Neural progenitor cell (in vitro differentiated cells): ENCODE measurements at regions not wholly inside any gene's neighbourhood (a gene's known extent, or its start where the extent isn't known, plus 50 kb on each side); places are given as distances from the start of the nearest gene placed in this dataset.

ENCODE experiments used
- DNase-seq: peaks from one replicate; pipeline ENCODE4 v3.0.0-alpha.2; 2016; ENCODE audit warnings: low spot score
- H2AFZ ChIP-seq: fragments of 200-600 bp; sonication (generic); replicated peaks from 2 replicates; pipeline ENCODE4 v1.6.1; 2016; ENCODE audit warnings: antibody characterized with exemption
- H3F3A ChIP-seq: fragments of 200-600 bp; sonication (generic); 2 replicates; pipeline ENCODE4 v1.6.1; 2016; ENCODE audit warnings: antibody characterized with exemption, low read depth
- H3K27ac ChIP-seq: fragments of 200-600 bp; sonication (generic); 2 replicates; pipeline ENCODE4 v1.5.1; 2016; ENCODE audit warnings: mild to moderate bottlenecking
- H3K27me3 ChIP-seq: fragments of 200-600 bp; sonication (generic); 2 replicates; pipeline ENCODE4 v1.6.1; 2016; ENCODE audit warnings: mild to moderate bottlenecking, moderate library complexity
- H3K36me3 ChIP-seq: fragments of 200-600 bp; sonication (generic); 2 replicates; pipeline ENCODE4 v1.5.1; 2016
- H3K4me1 ChIP-seq: fragments of 200-600 bp; sonication (generic); 2 replicates; pipeline ENCODE4 v1.6.1; 2016; ENCODE audit warnings: mixed run types
- H3K4me2 ChIP-seq: fragments of 200-600 bp; sonication (generic); 2 replicates; pipeline ENCODE4 v1.6.1; 2016
- H3K4me3 ChIP-seq: fragments of 200-600 bp; sonication (generic); 2 replicates; pipeline ENCODE4 v1.5.1; 2016
- H3K79me2 ChIP-seq: fragments of 200-600 bp; sonication (generic); 2 replicates; pipeline ENCODE4 v1.6.1; 2016; ENCODE audit warnings: low read depth
- H3K9ac ChIP-seq: fragments of 200-600 bp; sonication (generic); 2 replicates; pipeline ENCODE4 v1.6.1; 2016
- H3K9me3 ChIP-seq: fragments of 200-600 bp; sonication (generic); 2 replicates; pipeline ENCODE4 v1.5.1; 2016; ENCODE audit warnings: low read depth
- H4K20me1 ChIP-seq: fragments of 200-600 bp; sonication (generic); 2 replicates; pipeline ENCODE4 v1.6.1; 2016; ENCODE audit warnings: low read depth
- H3K27ac Mint-ChIP-seq: 3 replicates; pipeline ENCODE4 v1.8.0; 2021; ENCODE audit warnings: mixed read lengths
- H3K27me3 Mint-ChIP-seq: 2 replicates; pipeline ENCODE4 v1.8.0; 2022; ENCODE audit warnings: low read depth, mild to moderate bottlenecking, inconsistent platforms, moderate library complexity, mixed read lengths; ENCODE audit not compliant: insufficient read depth
- H3K36me3 Mint-ChIP-seq: 3 replicates; pipeline ENCODE4 v1.8.0; 2021; ENCODE audit warnings: mixed read lengths
- H3K4me1 Mint-ChIP-seq: 3 replicates; pipeline ENCODE4 v1.8.0; 2021; ENCODE audit warnings: mixed read lengths
- H3K4me3 Mint-ChIP-seq: 3 replicates; pipeline ENCODE4 v1.8.0; 2021; ENCODE audit warnings: mild to moderate bottlenecking, moderate library complexity, mixed read lengths
- H3K9me3 Mint-ChIP-seq: 3 replicates; pipeline ENCODE4 v1.8.0; 2020; ENCODE audit warnings: mixed read lengths
- CTCF ChIP-seq: fragments of 200-600 bp; sonication (generic); IDR thresholded peaks from 2 replicates; pipeline ENCODE4 v1.5.1; 2017; ENCODE audit warnings: antibody characterized with exemption, mild to moderate bottlenecking
- EZH2 ChIP-seq: fragments of 200-600 bp; sonication (generic); IDR thresholded peaks from 2 replicates; pipeline ENCODE4 v1.6.1; 2017; ENCODE audit warnings: antibody characterized with exemption, mild to moderate bottlenecking, moderate library complexity
- EZH2phosphoT487 ChIP-seq: fragments of 200-600 bp; sonication (generic); IDR thresholded peaks from 2 replicates; pipeline ENCODE4 v1.6.1; 2017; ENCODE audit warnings: antibody characterized with exemption

GRCh38 chr16:85403693-85404092, 209.4 kb upstream of the GSE1 start:
- no peak overlapping the region for H2AFZ ChIP-seq
- Mint-ChIP-seq H3K27ac (no peak overlapping the region), H3K36me3 (no peaks in the 10 kb centered on the region), H3K27me3 (peaks cover 6% of the 10 kb centered on the region), H3K4me1 (peaks cover 6% of the 10 kb centered on the region), H3K4me3 (no peak overlapping the region), H3K9me3 (no peaks in the 10 kb centered on the region)
- H3K9ac ChIP-seq = no peak overlapping the region
- H3K27ac ChIP-seq = no peak overlapping the region
- no peak overlapping the region for H3K4me3 ChIP-seq
- H3K4me2 ChIP-seq = no peak overlapping the region
- peaks cover 17% of the 10 kb centered on the region for H3F3A ChIP-seq
- TF ChIP-seq CTCF (no peak), EZH2phosphoT487 (no peak)
- peaks cover 3% of the 10 kb centered on the region for H3K4me1 ChIP-seq
- H3K27me3 ChIP-seq = no peaks in the 10 kb centered on the region
- H3K79me2 ChIP-seq = no peaks in the 10 kb centered on the region
- no peaks in the 10 kb centered on the region for H4K20me1 ChIP-seq
- DNase-seq = no peak
- no peaks in the 10 kb centered on the region for H3K9me3 ChIP-seq
- H3K36me3 ChIP-seq = no peaks in the 10 kb centered on the region

- Histone ChIP-seq H3F3A (peaks cover 4% of the 10 kb centered on the region), H3K79me2 (no peaks in the 10 kb centered on the region), H2AFZ (no peak overlapping the region), H3K4me1 (no peaks in the 10 kb centered on the region), H3K27ac (no peak overlapping the region), H3K4me3 (no peak overlapping the region), H4K20me1 (no peaks in the 10 kb centered on the region), H3K27me3 (no peaks in the 10 kb centered on the region), H3K9ac (no peak overlapping the region), H3K36me3 (no peaks in the 10 kb centered on the region), H3K9me3 (no peaks in the 10 kb centered on the region), H3K4me2 (no peak overlapping the region)
- Mint-ChIP-seq H3K27me3 (peaks cover 4% of the 10 kb centered on the region), H3K4me1 (peaks cover 3% of the 10 kb centered on the region), H3K9me3 (no peaks in the 10 kb centered on the region), H3K27ac (no peak overlapping the region), H3K36me3 (peaks cover 2% of the 10 kb centered on the region), H3K4me3 (no peak overlapping the region)
- TF ChIP-seq CTCF = no peak
- TF ChIP-seq EZH2phosphoT487 = no peak
- DNase-seq = no peak
Observed at GRCh38 chr16:85412911-85413520, 200.1 kb upstream of the GSE1 start.

GRCh38 chr16:85413691-85414663, 199.1 kb upstream of the GSE1 start:
- no peaks in the 10 kb centered on the region for H3K36me3 ChIP-seq
- Mint-ChIP-seq H3K4me3 (no peak overlapping the region), H3K9me3 (no peaks in the 10 kb centered on the region), H3K27ac (peak overlapping the region; percentile 37), H3K27me3 (peaks cover 12% of the 10 kb centered on the region), H3K36me3 (peaks cover 2% of the 10 kb centered on the region), H3K4me1 (peaks cover 10% of the 10 kb centered on the region)
- H3K9me3 ChIP-seq = no peaks in the 10 kb centered on the region
- H4K20me1 ChIP-seq = no peaks in the 10 kb centered on the region
- H3K9ac ChIP-seq = no peak overlapping the region
- DNase-seq = no peak
- no peak overlapping the region for H3K4me3 ChIP-seq
- H2AFZ ChIP-seq = no peak overlapping the region
- H3K27ac ChIP-seq = no peak overlapping the region
- H3F3A ChIP-seq = peaks cover 4% of the 10 kb centered on the region
- H3K4me1 ChIP-seq = no peaks in the 10 kb centered on the region
- no peaks in the 10 kb centered on the region for H3K79me2 ChIP-seq
- H3K4me2 ChIP-seq = no peak overlapping the region
- TF ChIP-seq CTCF = no peak
- no peak for TF ChIP-seq EZH2
- no peak for TF ChIP-seq EZH2phosphoT487
- no peaks in the 10 kb centered on the region for H3K27me3 ChIP-seq
